ENCODE measurements at regions not wholly inside any gene's neighbourhood (a gene's known extent, or its start where the extent isn't known, plus 50 kb on each side); places are given as distances from the start of the nearest gene placed in this dataset.

GRCh38 chr22:47275605-47276449 lies 513.4 kb downstream of the TBC1D22A start:
- Histone ChIP-seq H3K9me3 (ENCODE audit: low read length) (no peaks in the 10 kb centered on the region), H3K36me3 (ENCODE audit: insufficient read depth, low read length) (no peaks in the 10 kb centered on the region), H3K4me3 (ENCODE audit: low read length) (no peak overlapping the region), H3K4me2 (ENCODE audit: low read depth, low read length, poor library complexity, severe bottlenecking) (no peak overlapping the region), H3K9me2 (replicated peaks; ENCODE audit: insufficient read depth, low read length) (no peaks in the 10 kb centered on the region), H3K27me3 (ENCODE audit: low read length) (no peaks in the 10 kb centered on the region), H3K9ac (ENCODE audit: low read length) (no peak overlapping the region), H2AFZ (ENCODE audit: low read length) (no peak overlapping the region), H3K79me2 (ENCODE audit: low read length) (no peaks in the 10 kb centered on the region), H3K27ac (ENCODE audit: low read length) (no peak overlapping the region), H3K4me1 (ENCODE audit: low read length) (no peaks in the 10 kb centered on the region), H4K20me1 (ENCODE audit: insufficient read depth, low read depth, low read length) (no peaks in the 10 kb centered on the region)
- no peak for DNase-seq

GRCh38 chr22:47274196-47274595 lies 511.7 kb downstream of the TBC1D22A start:
- Histone ChIP-seq H4K20me1 (ENCODE audit: insufficient read depth, low read depth, low read length) (no peaks in the 10 kb centered on the region), H3K36me3 (ENCODE audit: insufficient read depth, low read length) (no peaks in the 10 kb centered on the region), H3K27ac (ENCODE audit: low read length) (no peak overlapping the region), H3K9me2 (replicated peaks; ENCODE audit: insufficient read depth, low read length) (no peaks in the 10 kb centered on the region), H2AFZ (ENCODE audit: low read length) (no peak overlapping the region), H3K4me2 (ENCODE audit: low read depth, low read length, poor library complexity, severe bottlenecking) (no peak overlapping the region), H3K79me2 (ENCODE audit: low read length) (no peaks in the 10 kb centered on the region), H3K27me3 (ENCODE audit: low read length) (no peaks in the 10 kb centered on the region), H3K9me3 (ENCODE audit: low read length) (no peaks in the 10 kb centered on the region), H3K4me3 (ENCODE audit: low read length) (no peak overlapping the region), H3K4me1 (ENCODE audit: low read length) (no peaks in the 10 kb centered on the region), H3K9ac (ENCODE audit: low read length) (no peak overlapping the region)
- DNase-seq: no peak

- Histone ChIP-seq H3K4me2 (ENCODE audit: low read depth, low read length, poor library complexity, severe bottlenecking) (no peak overlapping the region), H3K4me3 (ENCODE audit: low read length) (no peak overlapping the region), H2AFZ (ENCODE audit: low read length) (no peak overlapping the region), H3K9ac (ENCODE audit: low read length) (no peak overlapping the region), H3K4me1 (ENCODE audit: low read length) (no peaks in the 10 kb centered on the region), H3K79me2 (ENCODE audit: low read length) (no peaks in the 10 kb centered on the region), H3K36me3 (ENCODE audit: insufficient read depth, low read length) (no peaks in the 10 kb centered on the region), H3K9me2 (replicated peaks; ENCODE audit: insufficient read depth, low read length) (no peaks in the 10 kb centered on the region), H3K27me3 (ENCODE audit: low read length) (no peaks in the 10 kb centered on the region), H3K9me3 (ENCODE audit: low read length) (no peaks in the 10 kb centered on the region), H3K27ac (ENCODE audit: low read length) (no peak overlapping the region), H4K20me1 (ENCODE audit: insufficient read depth, low read depth, low read length) (no peaks in the 10 kb centered on the region)
- DNase-seq: peak; percentile 47
These were observed 508.1 kb downstream of the TBC1D22A start for GRCh38 chr22:47270463-47271135.

GRCh38 chr22:47269516-47270088 lies 507.2 kb downstream of the TBC1D22A start:
- Histone ChIP-seq H3K4me3 (ENCODE audit: low read length) (no peak overlapping the region), H3K4me2 (ENCODE audit: low read depth, low read length, poor library complexity, severe bottlenecking) (no peak overlapping the region), H2AFZ (ENCODE audit: low read length) (no peak overlapping the region), H3K9me3 (ENCODE audit: low read length) (no peaks in the 10 kb centered on the region), H3K9ac (ENCODE audit: low read length) (no peak overlapping the region), H3K27me3 (ENCODE audit: low read length) (no peaks in the 10 kb centered on the region), H4K20me1 (ENCODE audit: insufficient read depth, low read depth, low read length) (no peaks in the 10 kb centered on the region), H3K27ac (ENCODE audit: low read length) (no peak overlapping the region), H3K36me3 (ENCODE audit: insufficient read depth, low read length) (no peaks in the 10 kb centered on the region), H3K79me2 (ENCODE audit: low read length) (no peaks in the 10 kb centered on the region), H3K4me1 (ENCODE audit: low read length) (no peaks in the 10 kb centered on the region), H3K9me2 (replicated peaks; ENCODE audit: insufficient read depth, low read length) (no peaks in the 10 kb centered on the region)
- no peak for DNase-seq

GRCh38 chr22:47267513-47268282 lies 505.2 kb downstream of the TBC1D22A start:
- Histone ChIP-seq H3K36me3 (ENCODE audit: insufficient read depth, low read length) (no peaks in the 10 kb centered on the region), H3K4me1 (ENCODE audit: low read length) (no peaks in the 10 kb centered on the region), H4K20me1 (ENCODE audit: insufficient read depth, low read depth, low read length) (no peaks in the 10 kb centered on the region), H3K9ac (ENCODE audit: low read length) (no peak overlapping the region), H3K27ac (ENCODE audit: low read length) (no peak overlapping the region), H3K79me2 (ENCODE audit: low read length) (no peaks in the 10 kb centered on the region), H3K27me3 (ENCODE audit: low read length) (no peaks in the 10 kb centered on the region), H3K4me3 (ENCODE audit: low read length) (no peak overlapping the region), H3K9me3 (ENCODE audit: low read length) (no peaks in the 10 kb centered on the region), H2AFZ (ENCODE audit: low read length) (no peak overlapping the region), H3K4me2 (ENCODE audit: low read depth, low read length, poor library complexity, severe bottlenecking) (no peak overlapping the region), H3K9me2 (replicated peaks; ENCODE audit: insufficient read depth, low read length) (no peaks in the 10 kb centered on the region)
- no peak for DNase-seq

- no peak overlapping the region for H3K4me3 ChIP-seq (ENCODE audit: low read length)
- no peaks in the 10 kb centered on the region for H3K4me1 ChIP-seq (ENCODE audit: low read length)
These were observed 503.9 kb downstream of the TBC1D22A start for GRCh38 chr22:47266329-47266728.

GRCh38 chr22:47260551-47260950 lies 498.1 kb downstream of the TBC1D22A start:
- Histone ChIP-seq H3K27ac (ENCODE audit: low read length) (no peak overlapping the region), H3K9me2 (replicated peaks; ENCODE audit: insufficient read depth, low read length) (no peaks in the 10 kb centered on the region), H3K27me3 (ENCODE audit: low read length) (no peaks in the 10 kb centered on the region; the same call in 1 of the 2 replicates), H3K4me2 (ENCODE audit: low read depth, low read length, poor library complexity, severe bottlenecking) (no peak overlapping the region), H3K36me3 (ENCODE audit: insufficient read depth, low read length) (no peaks in the 10 kb centered on the region), H4K20me1 (ENCODE audit: insufficient read depth, low read depth, low read length) (no peaks in the 10 kb centered on the region), H2AFZ (ENCODE audit: low read length) (no peak overlapping the region), H3K9me3 (ENCODE audit: low read length) (no peaks in the 10 kb centered on the region), H3K9ac (ENCODE audit: low read length) (no peak overlapping the region), H3K4me1 (ENCODE audit: low read length) (no peaks in the 10 kb centered on the region), H3K79me2 (ENCODE audit: low read length) (no peaks in the 10 kb centered on the region), H3K4me3 (ENCODE audit: low read length) (no peak overlapping the region)
- DNase-seq: no peak

More at GRCh38 chr22:47266329-47266728, 503.9 kb downstream of the TBC1D22A start:
- Histone ChIP-seq H3K9me3 (ENCODE audit: low read length) (no peaks in the 10 kb centered on the region), H3K9ac (ENCODE audit: low read length) (no peak overlapping the region), H3K4me2 (ENCODE audit: low read depth, low read length, poor library complexity, severe bottlenecking) (no peak overlapping the region), H3K36me3 (ENCODE audit: insufficient read depth, low read length) (no peaks in the 10 kb centered on the region), H3K79me2 (ENCODE audit: low read length) (no peaks in the 10 kb centered on the region), H3K9me2 (replicated peaks; ENCODE audit: insufficient read depth, low read length) (no peaks in the 10 kb centered on the region), H4K20me1 (ENCODE audit: insufficient read depth, low read depth, low read length) (no peaks in the 10 kb centered on the region), H2AFZ (ENCODE audit: low read length) (no peak overlapping the region), H3K27ac (ENCODE audit: low read length) (no peak overlapping the region), H3K27me3 (ENCODE audit: low read length) (no peaks in the 10 kb centered on the region)
- no peak for DNase-seq

- Histone ChIP-seq H2AFZ (ENCODE audit: low read length) (no peak overlapping the region), H3K27me3 (ENCODE audit: low read length) (no peaks in the 10 kb centered on the region; the same call in 1 of the 2 replicates), H3K9ac (ENCODE audit: low read length) (no peak overlapping the region), H3K36me3 (ENCODE audit: insufficient read depth, low read length) (no peaks in the 10 kb centered on the region), H3K9me3 (ENCODE audit: low read length) (no peaks in the 10 kb centered on the region), H3K79me2 (ENCODE audit: low read length) (no peaks in the 10 kb centered on the region), H3K9me2 (replicated peaks; ENCODE audit: insufficient read depth, low read length) (no peaks in the 10 kb centered on the region), H3K4me1 (ENCODE audit: low read length) (no peaks in the 10 kb centered on the region), H3K4me3 (ENCODE audit: low read length) (no peak overlapping the region), H3K27ac (ENCODE audit: low read length) (no peak overlapping the region), H3K4me2 (ENCODE audit: low read depth, low read length, poor library complexity, severe bottlenecking) (no peak overlapping the region), H4K20me1 (ENCODE audit: insufficient read depth, low read depth, low read length) (no peaks in the 10 kb centered on the region)
- DNase-seq: peak; percentile 52
These were observed 497.5 kb downstream of the TBC1D22A start for GRCh38 chr22:47259990-47260389.

Data from Karpas-422 (cell line).